ENCODE measurements at regions not wholly inside any gene's neighbourhood (a gene's known extent, or its start where the extent isn't known, plus 50 kb on each side); places are given as distances from the start of the nearest gene placed in this dataset.

DNA sequence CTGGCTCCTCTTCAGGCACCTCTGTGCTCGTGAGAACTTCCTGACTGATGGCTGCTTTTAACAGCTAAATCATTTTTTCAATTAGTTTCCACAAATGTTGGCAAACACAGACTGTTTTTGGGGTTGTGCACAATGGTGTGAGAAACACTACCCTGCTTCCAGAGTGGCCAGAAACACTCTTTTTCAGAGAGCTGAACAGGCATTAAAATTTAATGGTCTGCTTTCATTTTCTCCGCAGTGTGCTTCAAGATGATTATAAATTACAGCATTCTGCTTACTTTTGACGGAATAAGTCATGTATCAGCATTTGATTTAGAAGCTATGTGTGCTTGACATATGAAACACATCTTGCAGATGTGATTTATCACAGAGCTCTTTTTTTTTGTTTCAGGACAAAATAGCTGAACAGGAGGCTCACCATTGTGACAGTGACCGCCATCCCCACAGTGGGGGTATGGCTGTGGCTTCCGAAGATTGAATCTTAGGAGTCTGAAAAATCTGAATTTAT lies 454.5 kb upstream of the ZNF608 start:
- TF ChIP-seq, protein P1, sequence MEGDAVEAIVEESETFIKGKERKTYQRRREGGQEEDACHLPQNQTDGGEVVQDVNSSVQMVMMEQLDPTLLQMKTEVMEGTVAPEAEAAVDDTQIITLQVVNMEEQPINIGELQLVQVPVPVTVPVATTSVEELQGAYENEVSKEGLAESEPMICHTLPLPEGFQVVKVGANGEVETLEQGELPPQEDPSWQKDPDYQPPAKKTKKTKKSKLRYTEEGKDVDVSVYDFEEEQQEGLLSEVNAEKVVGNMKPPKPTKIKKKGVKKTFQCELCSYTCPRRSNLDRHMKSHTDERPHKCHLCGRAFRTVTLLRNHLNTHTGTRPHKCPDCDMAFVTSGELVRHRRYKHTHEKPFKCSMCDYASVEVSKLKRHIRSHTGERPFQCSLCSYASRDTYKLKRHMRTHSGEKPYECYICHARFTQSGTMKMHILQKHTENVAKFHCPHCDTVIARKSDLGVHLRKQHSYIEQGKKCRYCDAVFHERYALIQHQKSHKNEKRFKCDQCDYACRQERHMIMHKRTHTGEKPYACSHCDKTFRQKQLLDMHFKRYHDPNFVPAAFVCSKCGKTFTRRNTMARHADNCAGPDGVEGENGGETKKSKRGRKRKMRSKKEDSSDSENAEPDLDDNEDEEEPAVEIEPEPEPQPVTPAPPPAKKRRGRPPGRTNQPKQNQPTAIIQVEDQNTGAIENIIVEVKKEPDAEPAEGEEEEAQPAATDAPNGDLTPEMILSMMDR (IDR thresholded peaks at IDR 0.05) = no peak
- no peak for TF ChIP-seq POLR2A (IDR thresholded peaks at IDR 0.05)

Data from tibial nerve (tissue), 3 donors.